OCI-LY3 (cell line): ENCODE measurements at regions not wholly inside any gene's neighbourhood (a gene's known extent, or its start where the extent isn't known, plus 50 kb on each side); places are given as distances from the start of the nearest gene placed in this dataset.

Source experiments
- H2AFZ ChIP-seq: fragments of 200-600, 300-600 bp; shearing (Covaris generic); 2 replicates; pipeline ENCODE4 v1.6.0; 2014; ENCODE audit warnings: antibody characterized with exemption, low read depth, low read length
- H3K27ac ChIP-seq: fragments of 200-600, 300-600 bp; sonication (generic); 2 replicates; pipeline ENCODE4 v1.5.1; 2014; ENCODE audit warnings: mild to moderate bottlenecking, low read length, moderate library complexity, mixed read lengths
- H3K27me3 ChIP-seq: fragments of 200-600, 300-600 bp; sonication (generic); 2 replicates; pipeline ENCODE4 v1.6.1; 2014; ENCODE audit warnings: low read depth, low read length, mixed read lengths
- H3K36me3 ChIP-seq: fragments of 200-600, 300-600 bp; sonication (generic); replicated peaks from 2 replicates; pipeline ENCODE3; 2014; ENCODE audit warnings: low read depth, low read length, mixed read lengths
- H3K4me1 ChIP-seq: fragments of 300-600, 200-600 bp; sonication (generic); 2 replicates; pipeline ENCODE4 v1.6.1; 2014; ENCODE audit warnings: low read length, mixed read lengths
- H3K4me2 ChIP-seq: fragments of 200-600, 300-600 bp; sonication (generic); 2 replicates; pipeline ENCODE4 v1.6.1; 2014; ENCODE audit warnings: low read length, mixed read lengths
- H3K4me3 ChIP-seq: fragments of 300-600, 200-600 bp; sonication (generic); 2 replicates; pipeline ENCODE4 v1.5.1; 2014; ENCODE audit warnings: antibody characterized with exemption, mild to moderate bottlenecking, low read length, moderate library complexity
- H3K79me2 ChIP-seq: fragments of 300-600, 200-600 bp; shearing (Covaris generic); 2 replicates; pipeline ENCODE4 v1.6.1; 2014; ENCODE audit warnings: mild to moderate bottlenecking, low read length, mixed read lengths
- H3K9ac ChIP-seq: fragments of 300-600, 200-600 bp; shearing (Covaris generic); 2 replicates; pipeline ENCODE4 v1.6.0; 2014; ENCODE audit warnings: mild to moderate bottlenecking, low read length, moderate library complexity
- H3K9me3 ChIP-seq: fragments of 200-600, 300-600 bp; shearing (Covaris generic); 2 replicates; pipeline ENCODE4 v1.6.1; 2014; ENCODE audit warnings: low read length, mixed read lengths; ENCODE audit not compliant: insufficient read depth
- H4K20me1 ChIP-seq: fragments of 200-600, 300-600 bp; sonication (generic); 2 replicates; pipeline ENCODE4 v1.6.1; 2016; ENCODE audit warnings: low read length, mixed read lengths; ENCODE audit not compliant: insufficient read depth
- EZH2phosphoT487 ChIP-seq: fragments of 200-600 bp; shearing (Covaris generic); IDR thresholded peaks from 2 replicates; pipeline ENCODE4 v1.6.1; 2018; ENCODE audit warnings: antibody characterized with exemption, mixed run types, low read depth
- TF ChIP-seq, protein P1 (sequence below): fragments of 200-600, 300-600 bp; sonication (generic); IDR thresholded peaks from 2 replicates; pipeline ENCODE4 v1.5.1; 2014; ENCODE audit warnings: antibody characterized with exemption, low read length, low read depth

GRCh38 chr17:71926746-71927398, 193.9 kb upstream of the SOX9 start:
- H3K4me3 ChIP-seq = no peak overlapping the region
- H3K9ac ChIP-seq = no peak overlapping the region
- no peaks in the 10 kb centered on the region for H3K36me3 ChIP-seq
- no peak for TF ChIP-seq EZH2phosphoT487
- TF ChIP-seq, protein P1, sequence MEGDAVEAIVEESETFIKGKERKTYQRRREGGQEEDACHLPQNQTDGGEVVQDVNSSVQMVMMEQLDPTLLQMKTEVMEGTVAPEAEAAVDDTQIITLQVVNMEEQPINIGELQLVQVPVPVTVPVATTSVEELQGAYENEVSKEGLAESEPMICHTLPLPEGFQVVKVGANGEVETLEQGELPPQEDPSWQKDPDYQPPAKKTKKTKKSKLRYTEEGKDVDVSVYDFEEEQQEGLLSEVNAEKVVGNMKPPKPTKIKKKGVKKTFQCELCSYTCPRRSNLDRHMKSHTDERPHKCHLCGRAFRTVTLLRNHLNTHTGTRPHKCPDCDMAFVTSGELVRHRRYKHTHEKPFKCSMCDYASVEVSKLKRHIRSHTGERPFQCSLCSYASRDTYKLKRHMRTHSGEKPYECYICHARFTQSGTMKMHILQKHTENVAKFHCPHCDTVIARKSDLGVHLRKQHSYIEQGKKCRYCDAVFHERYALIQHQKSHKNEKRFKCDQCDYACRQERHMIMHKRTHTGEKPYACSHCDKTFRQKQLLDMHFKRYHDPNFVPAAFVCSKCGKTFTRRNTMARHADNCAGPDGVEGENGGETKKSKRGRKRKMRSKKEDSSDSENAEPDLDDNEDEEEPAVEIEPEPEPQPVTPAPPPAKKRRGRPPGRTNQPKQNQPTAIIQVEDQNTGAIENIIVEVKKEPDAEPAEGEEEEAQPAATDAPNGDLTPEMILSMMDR = no peak
- H3K79me2 ChIP-seq = no peaks in the 10 kb centered on the region
- H3K9me3 ChIP-seq = no peaks in the 10 kb centered on the region
- H3K4me2 ChIP-seq = no peak overlapping the region
- no peaks in the 10 kb centered on the region for H3K4me1 ChIP-seq
- no peak overlapping the region for H3K27ac ChIP-seq
- no peaks in the 10 kb centered on the region; the same call in 1 of the 2 replicates for H3K27me3 ChIP-seq
- H2AFZ ChIP-seq = no peak overlapping the region
- H4K20me1 ChIP-seq = no peaks in the 10 kb centered on the region

DNA sequence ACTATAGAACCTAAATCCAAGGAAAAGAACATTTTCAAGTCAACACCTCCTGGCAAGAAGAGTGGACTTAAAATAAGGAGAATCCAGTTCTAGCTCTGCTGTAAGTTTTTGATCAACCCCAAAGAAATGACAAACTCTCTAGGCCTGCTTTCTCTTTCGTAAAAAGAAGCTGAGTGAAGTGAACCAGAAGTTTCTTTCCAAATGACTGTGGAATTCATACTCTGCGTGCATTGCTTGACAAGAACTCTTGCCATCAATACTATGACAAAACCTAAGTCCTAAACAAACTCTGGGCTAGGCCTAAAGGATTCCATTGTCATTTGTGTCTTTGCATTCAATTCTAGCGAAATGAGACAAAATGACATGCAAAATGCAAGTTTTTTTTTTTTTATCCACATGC, 187.5 kb upstream of the SOX9 start:
- no peak for TF ChIP-seq EZH2phosphoT487
- TF ChIP-seq, protein P1 = no peak
- H3K4me2 ChIP-seq = no peak overlapping the region
- no peaks in the 10 kb centered on the region for H4K20me1 ChIP-seq
- no peak overlapping the region for H3K9ac ChIP-seq
- no peaks in the 10 kb centered on the region for H3K9me3 ChIP-seq
- no peak overlapping the region for H3K4me3 ChIP-seq
- H3K36me3 ChIP-seq = no peaks in the 10 kb centered on the region
- H3K79me2 ChIP-seq = no peaks in the 10 kb centered on the region
- H3K27me3 ChIP-seq = no peaks in the 10 kb centered on the region
- H2AFZ ChIP-seq = no peak overlapping the region
- H3K27ac ChIP-seq = no peak overlapping the region
- H3K4me1 ChIP-seq = no peaks in the 10 kb centered on the region

DNA sequence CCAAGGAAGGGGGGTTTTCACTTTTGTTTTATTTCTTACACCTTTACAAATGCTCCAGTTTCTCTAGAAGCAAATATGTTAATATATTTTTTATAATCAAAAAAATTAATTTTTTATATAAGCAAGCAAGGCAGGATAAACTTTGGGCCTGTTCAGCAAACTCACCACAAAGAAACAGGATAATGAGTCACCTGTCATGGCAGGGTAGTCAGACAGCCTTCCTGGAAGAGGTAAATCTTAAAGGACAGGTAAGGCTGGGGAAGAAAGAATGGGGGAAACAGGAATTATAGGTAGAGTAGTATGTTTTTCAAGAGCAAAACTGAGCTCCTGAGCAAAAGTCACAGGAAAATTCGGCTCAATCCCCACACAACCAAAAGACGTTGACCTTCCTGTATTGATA, 186.3 kb upstream of the SOX9 start:
- no peak overlapping the region for H3K27ac ChIP-seq
- no peak overlapping the region for H3K4me2 ChIP-seq
- H3K4me3 ChIP-seq = no peak overlapping the region
- H3K4me1 ChIP-seq = no peaks in the 10 kb centered on the region
- no peaks in the 10 kb centered on the region for H3K36me3 ChIP-seq
- H3K79me2 ChIP-seq = no peaks in the 10 kb centered on the region
- no peak overlapping the region for H3K9ac ChIP-seq
- H2AFZ ChIP-seq = no peak overlapping the region
- H3K9me3 ChIP-seq = no peaks in the 10 kb centered on the region
- no peaks in the 10 kb centered on the region for H3K27me3 ChIP-seq
- no peak for TF ChIP-seq EZH2phosphoT487
- TF ChIP-seq, protein P1 = no peak
- H4K20me1 ChIP-seq = no peaks in the 10 kb centered on the region

GRCh38 chr17:71935341-71935740, 185.5 kb upstream of the SOX9 start:
- H3K27ac ChIP-seq = no peak overlapping the region
- H3K4me1 ChIP-seq = no peaks in the 10 kb centered on the region
- H3K79me2 ChIP-seq = no peaks in the 10 kb centered on the region
- no peaks in the 10 kb centered on the region for H4K20me1 ChIP-seq
- TF ChIP-seq, protein P1 = no peak
- TF ChIP-seq EZH2phosphoT487 = no peak
- H2AFZ ChIP-seq = no peak overlapping the region
- H3K4me2 ChIP-seq = no peak overlapping the region
- no peaks in the 10 kb centered on the region for H3K9me3 ChIP-seq
- H3K9ac ChIP-seq = no peak overlapping the region
- no peaks in the 10 kb centered on the region for H3K36me3 ChIP-seq
- H3K27me3 ChIP-seq = no peaks in the 10 kb centered on the region
- H3K4me3 ChIP-seq = no peak overlapping the region
